Amniotic epithelial cell (primary cell): ENCODE measurements at regions not wholly inside any gene's neighbourhood (a gene's known extent, or its start where the extent isn't known, plus 50 kb on each side); places are given as distances from the start of the nearest gene placed in this dataset.

Source experiments
- DNase-seq: peaks from one replicate; pipeline ENCODE4 v3.0.0-alpha.2; 2010; ENCODE audit warnings: low read depth

DNA sequence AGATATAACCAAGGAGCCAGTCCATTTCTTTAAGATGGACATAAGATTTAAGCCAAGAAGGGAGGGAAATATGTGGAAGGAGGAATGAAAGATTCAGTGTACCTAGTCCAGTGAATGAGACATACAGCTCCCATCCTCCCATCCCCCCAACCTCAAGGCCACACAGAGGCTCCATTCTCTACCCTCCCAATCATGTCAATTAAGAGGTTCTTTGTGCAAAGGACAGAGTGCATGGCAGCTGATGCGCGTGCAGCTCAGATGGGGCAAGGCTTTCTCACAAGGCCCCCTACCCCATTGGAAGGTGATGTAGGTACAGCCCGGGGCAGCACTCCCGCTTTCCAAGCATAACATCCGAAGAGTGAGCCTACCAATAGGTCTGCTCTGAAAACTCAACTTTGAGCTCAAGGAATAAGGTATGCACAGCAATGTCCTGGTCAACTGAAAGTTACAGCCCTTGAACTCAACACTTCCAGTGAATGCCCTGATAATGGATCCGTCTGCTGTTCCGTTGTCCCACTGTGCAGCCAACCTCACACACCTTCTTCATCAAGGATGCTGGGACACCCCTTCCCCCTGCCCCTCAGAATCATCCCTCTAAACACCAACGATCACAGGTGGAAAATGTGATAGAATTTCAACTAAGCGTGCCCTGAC, 458.1 kb downstream of the SOX9 start:
- no peak for DNase-seq

DNA sequence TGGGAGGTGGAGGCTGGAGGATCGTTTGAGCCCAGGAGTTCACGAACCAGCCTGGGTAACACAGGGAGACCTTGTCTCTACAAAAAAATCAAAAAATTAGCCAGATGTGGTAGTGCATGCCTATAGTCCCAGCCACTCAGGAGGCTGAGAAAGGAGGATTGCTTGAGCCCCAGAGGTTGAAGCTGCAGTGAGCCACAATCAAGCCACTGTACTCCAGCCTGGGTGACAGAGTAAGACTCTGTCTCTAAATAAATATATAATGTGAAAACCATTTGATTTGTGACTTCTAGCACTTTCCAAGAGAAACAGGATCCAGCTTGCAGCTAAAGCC, 459.1 kb downstream of the SOX9 start:
- no peak for DNase-seq

DNA sequence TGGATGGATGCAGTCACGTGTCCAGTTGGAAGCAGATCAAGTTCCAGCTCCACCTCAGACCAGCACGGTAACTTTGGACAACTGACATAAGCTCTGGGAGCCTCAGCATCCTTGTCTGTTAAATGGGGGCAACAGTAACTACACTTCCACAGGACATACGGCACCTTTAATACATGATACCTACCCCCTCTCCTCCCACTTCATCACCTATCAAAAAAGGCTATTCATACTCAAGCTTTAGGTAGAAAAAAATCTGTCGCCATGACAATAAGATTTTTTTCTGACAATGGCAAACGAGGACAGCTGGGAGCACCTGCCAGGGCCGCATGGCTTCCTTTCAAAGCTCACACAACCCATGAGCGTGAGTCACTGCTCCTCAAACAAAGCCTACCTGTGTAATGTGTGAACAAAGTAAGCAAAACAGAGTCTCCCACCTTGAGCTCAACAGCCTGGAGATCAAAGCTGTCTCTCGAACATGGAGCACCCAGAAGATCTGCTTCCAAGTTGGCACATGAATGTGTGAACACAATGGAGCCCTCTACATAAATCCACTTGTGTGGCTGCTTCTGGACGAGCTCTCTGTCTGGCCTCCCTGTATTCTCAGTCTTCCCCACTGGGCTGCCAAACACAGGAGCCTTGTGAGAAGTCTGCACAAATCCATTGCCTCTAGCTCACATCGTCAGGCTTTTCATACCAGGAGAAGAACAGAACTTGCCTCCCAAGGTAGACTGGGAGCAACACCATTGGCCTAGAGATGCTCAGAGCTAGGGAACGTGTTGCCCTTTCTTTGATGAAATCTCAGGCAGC, 459.7 kb downstream of the SOX9 start:
- DNase-seq: no peak

DNA sequence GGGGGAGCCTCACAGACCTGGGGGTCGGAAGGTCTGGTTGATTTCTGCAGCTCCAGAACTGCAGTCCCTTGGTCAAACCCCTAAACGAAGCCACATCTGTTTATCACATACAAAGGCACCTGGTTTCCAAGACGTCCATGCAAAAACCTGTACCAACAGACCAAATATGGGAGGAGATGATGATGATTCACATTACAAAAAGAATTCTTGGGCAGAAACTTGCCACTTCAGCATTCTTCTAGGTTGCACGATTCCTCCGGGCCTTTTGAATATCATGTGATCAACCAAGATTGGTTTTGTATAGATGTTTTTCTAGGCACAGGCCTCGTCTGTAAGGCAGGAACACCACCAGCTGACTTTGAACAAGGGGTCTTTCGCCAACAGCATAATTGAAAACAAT, 466.3 kb downstream of the SOX9 start:
- DNase-seq: no peak

DNA sequence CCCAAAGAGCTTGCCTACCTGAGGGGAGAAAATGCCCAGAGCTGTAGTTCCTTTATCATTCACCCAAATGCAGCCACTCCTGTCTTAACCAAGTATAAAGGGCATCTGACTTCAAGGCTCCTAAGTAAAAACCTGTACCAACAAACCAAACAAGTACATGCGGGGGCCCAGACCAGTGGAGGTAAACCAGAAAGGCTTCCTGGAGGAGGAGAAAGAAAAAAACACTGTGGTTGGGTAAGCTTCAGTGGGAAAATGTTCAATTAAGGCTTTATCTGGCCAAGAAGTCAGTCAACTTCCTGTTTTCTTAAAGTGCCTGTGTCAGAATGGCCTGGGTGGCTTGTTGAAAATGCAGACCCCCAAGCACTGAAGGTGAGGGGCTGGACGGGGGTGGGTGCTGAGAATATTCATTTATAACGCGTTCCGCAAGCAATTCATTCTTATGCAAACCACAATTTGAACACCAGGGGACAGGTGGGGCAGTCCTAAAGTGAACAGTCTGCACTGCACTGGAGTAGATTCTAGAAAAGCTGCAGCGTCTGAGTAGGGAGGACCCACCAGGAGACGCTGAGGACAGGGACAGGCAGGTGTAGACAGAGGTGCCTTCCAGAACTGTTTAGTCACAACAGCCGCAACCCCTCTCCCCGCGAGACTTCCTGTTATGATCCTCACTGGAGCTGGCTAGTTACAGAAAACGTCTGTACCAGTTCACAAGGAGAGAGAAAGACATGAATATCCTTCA, 467.1 kb downstream of the SOX9 start:
- DNase-seq: no peak

DNA sequence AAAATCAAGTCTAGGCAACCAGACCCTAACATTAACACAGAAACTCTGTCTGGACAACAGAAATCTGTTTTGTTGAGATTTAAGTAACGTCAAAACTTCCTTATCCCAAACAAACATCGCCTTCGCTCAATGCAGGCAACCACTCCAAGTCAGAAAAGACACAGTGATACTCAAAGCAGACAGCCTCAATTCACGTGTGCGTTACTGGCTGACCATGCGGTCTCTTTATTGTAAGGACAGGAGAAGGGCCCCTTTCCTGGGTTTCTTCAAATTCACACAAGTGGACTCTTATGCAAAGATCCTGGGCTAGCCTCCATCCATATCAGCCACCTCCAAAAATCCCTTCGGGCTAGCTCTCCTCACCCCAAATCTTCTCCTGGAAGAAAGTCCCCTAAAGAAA, 467.7 kb downstream of the SOX9 start:
- no peak for DNase-seq

DNA sequence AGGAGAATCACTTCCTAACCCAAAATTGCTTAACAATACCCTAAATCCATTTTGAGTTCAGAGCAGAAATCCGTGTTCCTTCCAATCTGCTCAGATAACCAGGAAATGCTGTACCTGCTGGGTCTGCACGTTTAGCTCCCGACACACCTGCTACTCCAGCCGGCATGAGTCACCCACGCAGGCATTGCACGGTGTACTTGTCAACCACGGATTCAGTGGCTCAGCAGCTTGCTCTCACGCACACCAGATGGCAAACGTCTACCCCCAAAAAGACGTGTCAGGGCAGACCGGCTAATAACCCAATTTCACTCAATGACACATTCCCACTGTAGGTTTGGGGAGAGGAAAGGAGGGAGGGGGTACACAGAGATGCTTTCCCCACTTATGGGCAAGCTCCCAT, 468.1 kb downstream of the SOX9 start:
- DNase-seq: no peak

DNA sequence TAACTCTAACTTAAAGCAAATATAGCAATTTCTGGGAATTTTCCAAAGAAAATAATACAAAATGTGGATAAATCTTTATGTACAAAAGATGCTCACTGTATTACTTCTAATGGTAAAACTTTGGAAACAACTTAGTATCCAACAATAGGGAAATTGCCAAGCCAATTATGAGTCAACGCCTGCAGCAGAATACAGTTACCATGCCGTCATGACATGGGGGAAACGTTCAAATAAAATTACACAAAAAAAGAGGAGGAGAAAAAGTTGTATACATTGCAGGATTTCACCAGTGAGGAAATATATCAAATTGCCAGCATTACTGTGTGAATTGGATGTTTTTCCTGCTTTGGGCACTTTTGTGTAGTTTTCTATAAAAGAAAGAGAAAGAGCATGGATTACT, 469.6 kb downstream of the SOX9 start:
- peak; percentile 48 for DNase-seq

DNA sequence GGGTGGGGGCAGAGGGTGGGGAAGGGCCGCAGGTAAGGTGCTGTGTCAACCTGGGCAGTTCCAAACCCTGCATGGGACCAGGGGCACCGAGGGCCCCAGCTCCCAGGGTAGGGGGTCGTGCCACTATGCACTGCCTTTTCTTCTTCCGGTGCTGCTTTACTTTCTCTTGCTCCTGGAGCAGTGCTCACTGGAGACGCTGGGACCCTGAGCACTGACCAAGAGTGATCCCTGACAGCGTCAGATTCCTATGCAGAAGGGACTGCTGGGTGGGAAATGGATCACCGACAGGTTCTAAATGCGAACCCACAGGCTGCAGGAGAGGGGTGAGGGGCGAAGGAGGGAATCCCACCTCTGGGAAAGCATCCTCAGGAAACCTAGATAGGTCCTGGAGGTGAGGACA, 470.1 kb downstream of the SOX9 start:
- DNase-seq: no peak

DNA sequence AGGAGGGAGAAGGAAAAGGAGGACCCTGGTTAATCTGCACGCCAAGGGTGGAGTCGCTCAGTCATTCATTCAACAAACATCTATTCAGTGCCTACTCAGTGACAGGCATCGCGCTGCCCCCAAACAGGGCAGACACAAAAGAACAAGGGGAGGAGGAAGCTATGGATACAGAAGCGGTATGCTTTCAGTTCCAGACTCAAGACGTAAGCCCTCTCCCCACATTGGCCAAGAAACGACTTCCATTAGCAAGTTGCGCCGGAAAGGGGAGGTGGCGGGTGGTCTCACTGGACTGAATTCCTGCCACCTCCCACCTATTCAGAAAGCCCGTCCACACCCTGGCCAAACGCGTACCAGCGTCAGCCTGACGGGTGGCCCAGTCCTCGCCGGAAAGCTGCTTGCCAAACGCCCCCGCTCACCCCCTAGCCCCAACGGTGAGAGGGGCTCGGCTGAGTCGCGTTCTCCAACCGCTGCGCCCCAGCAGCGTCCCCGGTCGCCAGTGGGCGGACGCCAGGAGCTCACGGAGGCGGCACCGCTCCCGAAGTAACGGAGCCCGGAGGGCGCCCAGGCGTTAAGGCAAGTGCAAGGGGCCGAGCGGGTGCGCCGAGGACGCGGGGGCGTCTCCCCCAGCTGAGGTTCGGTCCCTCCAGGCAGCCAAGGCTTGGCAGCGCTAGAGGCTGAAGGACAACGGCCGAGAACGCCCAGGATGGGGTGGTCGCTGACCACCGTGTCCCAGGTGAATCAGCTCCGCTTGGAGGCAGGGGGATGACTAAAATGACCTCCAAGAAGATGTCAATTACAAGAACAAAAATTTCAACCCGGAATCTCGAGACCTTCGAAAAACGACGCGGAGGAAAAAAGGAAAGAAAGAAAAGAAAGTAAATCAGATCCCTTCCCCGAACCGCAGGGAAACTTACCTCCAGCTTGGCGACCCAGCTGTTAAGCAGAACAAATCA, 470.7 kb downstream of the SOX9 start:
- DNase-seq: no peak

DNA sequence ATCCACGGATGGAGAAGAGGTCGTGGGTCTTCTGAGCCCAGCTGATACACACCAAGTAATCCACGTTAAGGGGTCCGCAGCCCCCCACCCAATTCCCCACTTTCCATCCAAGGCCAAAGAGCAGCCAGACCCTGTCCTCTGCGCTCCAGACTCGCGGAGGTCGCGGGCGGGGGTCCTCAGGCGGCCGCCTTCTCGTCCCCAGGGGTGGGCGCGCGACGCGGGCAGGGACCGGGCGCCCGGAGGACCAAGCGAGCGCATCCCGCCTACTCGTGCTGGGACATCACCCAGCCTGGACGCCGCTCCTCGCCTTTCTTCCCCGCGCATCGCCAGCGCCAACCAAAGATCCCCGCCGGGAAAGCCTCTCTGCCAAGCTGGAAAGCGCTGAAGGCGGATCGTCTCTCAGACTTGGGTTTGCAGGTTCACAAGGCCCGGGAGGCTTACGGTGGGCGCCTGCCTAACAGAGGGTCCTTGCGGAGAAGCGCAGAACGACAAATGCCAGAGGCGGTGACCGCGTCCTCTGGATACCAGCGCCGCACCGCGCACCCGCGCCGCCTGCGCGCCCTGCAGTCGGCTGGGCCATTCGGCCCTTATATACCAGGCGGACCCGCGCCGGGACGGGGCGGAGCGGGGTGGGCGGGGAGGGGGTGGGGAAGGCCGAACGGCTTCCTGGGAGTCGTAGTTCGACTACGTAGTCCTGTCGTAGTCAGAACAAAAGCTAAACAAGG, 471.6 kb downstream of the SOX9 start:
- DNase-seq: peak; percentile 72

DNA sequence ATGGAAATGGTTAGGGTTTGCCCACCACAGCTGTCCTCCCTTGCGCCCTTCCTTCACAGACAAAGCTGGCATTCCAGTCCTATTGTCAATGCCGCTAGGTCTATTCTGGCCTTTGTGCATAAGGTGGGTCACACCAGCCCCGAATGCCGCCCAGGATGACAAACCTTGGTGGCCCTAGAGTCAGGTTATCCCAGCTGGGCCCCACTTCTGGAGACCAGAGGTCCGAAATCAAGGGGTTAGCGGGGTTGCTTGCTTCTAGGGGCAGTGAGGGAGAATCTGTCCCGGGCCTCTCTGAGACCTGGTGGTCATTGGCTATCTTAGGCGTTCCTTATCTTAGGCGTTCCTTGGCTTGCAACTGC, 472.1 kb downstream of the SOX9 start:
- DNase-seq: no peak

DNA sequence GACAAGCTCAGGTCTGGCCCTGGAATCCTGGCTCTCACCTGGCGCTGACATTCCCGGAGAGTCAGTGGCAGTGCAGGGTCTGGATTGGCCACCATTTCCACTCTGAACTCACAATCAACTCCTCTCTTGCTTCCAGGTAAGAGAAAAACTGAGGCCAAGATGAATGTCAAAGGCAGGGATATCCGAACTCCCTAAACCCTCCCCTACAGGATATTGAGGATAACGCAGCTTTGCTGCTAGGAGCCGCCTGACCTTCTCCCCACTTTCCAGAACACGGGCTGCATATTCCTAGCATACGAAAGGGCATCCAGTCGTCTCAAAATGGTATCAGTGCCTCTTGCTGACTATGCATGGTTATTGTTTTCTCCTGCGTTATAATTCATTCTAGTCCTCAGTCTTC, 473.4 kb downstream of the SOX9 start:
- DNase-seq: no peak
